ENCODE measurements at regions not wholly inside any gene's neighbourhood (a gene's known extent, or its start where the extent isn't known, plus 50 kb on each side); places are given as distances from the start of the nearest gene placed in this dataset.

DNA sequence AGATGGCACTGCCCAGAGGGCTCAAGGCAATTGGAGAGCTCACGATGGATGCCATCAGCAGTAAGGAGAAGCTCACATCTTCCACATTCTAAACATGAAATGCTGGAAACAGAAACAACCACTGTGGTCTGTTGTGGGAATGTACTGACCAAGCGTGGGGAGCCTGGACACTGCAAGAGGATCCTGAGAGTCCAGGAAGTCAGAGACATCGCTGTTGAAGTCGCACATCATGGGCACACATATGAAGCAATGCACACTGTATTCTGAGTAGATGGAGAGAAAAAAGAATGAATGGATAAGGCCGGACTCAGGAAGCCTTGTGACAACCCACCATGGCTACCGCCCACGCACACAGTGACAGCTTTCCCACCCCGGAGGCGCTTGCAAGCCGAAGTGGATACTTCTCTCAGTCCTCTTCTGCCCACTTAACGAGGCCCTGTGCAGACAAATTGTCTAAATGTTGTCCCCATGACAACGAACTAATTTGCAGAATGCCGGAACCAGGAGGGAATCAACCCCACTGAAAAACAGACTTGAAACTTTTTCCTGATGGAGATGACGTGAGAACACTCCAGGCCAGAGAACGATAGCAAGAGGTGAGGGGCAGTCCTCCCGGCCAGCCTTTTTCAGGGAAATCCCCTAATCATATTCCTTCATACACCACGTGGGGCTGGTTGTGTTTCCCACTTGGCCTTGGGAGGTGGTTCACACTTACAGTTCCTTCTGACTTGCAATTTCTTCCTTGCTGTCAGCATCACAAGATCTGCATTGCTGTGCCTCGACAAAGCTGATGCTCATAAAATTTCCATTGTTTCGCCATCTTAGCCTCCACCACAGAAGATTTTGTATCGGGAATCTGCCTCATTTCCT, 109.6 kb upstream of the SERP2 start:
- no peak overlapping the region for H3K4me3 ChIP-seq
- peaks cover 0 to 29% (median 5%) of the 10 kb centered on the region in 9 donors for H3K4me1 ChIP-seq
- H3K27me3 ChIP-seq = no peaks in the 10 kb centered on the region
- no peaks in the 10 kb centered on the region for H3K36me3 ChIP-seq
- no peaks in the 10 kb centered on the region for H3K9me3 ChIP-seq
- DNase-seq (no peak), ATAC-seq (peak in 2 of 8 donors; percentile 41 to 55)
- intact Hi-C loops (cut with DNase I) = no loop called here
- 80 to 81% methylated on average over 20 of the region's 20 CpGs for WGBS, 2 donors
- peak overlapping the region in 1 of 10 donors; percentile 28 for H3K27ac ChIP-seq
- TF ChIP-seq, protein P1, sequence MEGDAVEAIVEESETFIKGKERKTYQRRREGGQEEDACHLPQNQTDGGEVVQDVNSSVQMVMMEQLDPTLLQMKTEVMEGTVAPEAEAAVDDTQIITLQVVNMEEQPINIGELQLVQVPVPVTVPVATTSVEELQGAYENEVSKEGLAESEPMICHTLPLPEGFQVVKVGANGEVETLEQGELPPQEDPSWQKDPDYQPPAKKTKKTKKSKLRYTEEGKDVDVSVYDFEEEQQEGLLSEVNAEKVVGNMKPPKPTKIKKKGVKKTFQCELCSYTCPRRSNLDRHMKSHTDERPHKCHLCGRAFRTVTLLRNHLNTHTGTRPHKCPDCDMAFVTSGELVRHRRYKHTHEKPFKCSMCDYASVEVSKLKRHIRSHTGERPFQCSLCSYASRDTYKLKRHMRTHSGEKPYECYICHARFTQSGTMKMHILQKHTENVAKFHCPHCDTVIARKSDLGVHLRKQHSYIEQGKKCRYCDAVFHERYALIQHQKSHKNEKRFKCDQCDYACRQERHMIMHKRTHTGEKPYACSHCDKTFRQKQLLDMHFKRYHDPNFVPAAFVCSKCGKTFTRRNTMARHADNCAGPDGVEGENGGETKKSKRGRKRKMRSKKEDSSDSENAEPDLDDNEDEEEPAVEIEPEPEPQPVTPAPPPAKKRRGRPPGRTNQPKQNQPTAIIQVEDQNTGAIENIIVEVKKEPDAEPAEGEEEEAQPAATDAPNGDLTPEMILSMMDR (IDR thresholded peaks at IDR 0.05) = no peak

DNA sequence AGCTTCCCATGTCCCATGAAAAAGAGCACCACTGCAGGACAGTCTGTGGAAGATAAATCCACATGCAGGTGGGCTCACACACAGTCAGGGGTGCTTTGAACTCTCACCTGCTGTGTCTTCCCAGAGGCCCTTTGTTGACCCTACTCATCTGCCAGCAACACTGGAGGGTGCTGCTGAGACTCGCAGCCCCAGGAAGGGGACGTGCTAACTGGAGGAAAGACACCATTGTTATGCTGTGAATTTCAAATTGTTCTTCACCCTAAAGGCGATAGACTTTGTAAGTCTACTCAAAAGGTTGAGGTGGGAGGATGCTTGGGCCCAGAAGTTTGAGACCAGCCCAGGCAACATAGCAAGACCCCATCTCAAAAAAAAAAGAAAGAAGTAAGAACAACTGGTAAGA, 107.3 kb upstream of the SERP2 start:
- TF ChIP-seq, protein P1 (IDR thresholded peaks at IDR 0.05) = no peak
- no peaks in the 10 kb centered on the region for H3K27me3 ChIP-seq
- 91 to 95% methylated on average over 3 of the region's 3 CpGs for WGBS, 2 donors
- no peaks in the 10 kb centered on the region for H3K36me3 ChIP-seq
- no peak for DNase-seq
- intact Hi-C loops (cut with DNase I) = no loop called here
- H3K27ac ChIP-seq = no peak overlapping the region
- H3K4me3 ChIP-seq = no peak overlapping the region
- no peaks in the 10 kb centered on the region for H3K9me3 ChIP-seq
- ATAC-seq = no peak
- peaks cover 2 to 22% (median 12%) of the 10 kb centered on the region in 9 donors for H3K4me1 ChIP-seq

DNA sequence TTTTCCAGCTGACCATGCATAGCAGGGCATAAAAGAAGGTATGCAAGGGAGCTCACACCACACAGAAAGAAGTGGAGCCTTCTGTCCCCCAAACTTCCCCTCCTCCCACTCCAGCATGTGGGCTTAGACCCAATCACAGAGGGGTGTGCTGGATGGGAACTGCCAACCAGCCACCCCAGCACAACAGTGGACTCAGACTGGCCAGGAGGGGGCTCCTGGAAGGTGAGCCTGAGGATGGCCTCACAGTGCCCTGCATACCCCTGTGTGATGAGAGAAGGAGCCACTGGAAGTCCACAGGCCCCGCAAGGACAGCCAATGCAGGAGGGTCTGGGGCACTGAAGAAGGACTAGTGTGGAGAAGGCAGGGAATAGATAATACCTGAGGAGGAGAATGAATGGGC, 106.9 kb upstream of the SERP2 start:
- TF ChIP-seq, protein P1 (IDR thresholded peaks at IDR 0.05) = no peak
- Histone ChIP-seq H3K4me3 (no peak overlapping the region), H3K36me3 (no peaks in the 10 kb centered on the region), H3K9me3 (no peaks in the 10 kb centered on the region), H3K4me1 (peaks cover 2 to 25% (median 16%) of the 10 kb centered on the region in 9 donors), H3K27me3 (no peaks in the 10 kb centered on the region), H3K27ac (no peak overlapping the region)
- ATAC-seq (no peak), DNase-seq (no peak)
- intact Hi-C loops (cut with DNase I) = no loop called here
- 91 to 100% methylated on average over 1 of the region's 1 CpG for WGBS, 2 donors

DNA sequence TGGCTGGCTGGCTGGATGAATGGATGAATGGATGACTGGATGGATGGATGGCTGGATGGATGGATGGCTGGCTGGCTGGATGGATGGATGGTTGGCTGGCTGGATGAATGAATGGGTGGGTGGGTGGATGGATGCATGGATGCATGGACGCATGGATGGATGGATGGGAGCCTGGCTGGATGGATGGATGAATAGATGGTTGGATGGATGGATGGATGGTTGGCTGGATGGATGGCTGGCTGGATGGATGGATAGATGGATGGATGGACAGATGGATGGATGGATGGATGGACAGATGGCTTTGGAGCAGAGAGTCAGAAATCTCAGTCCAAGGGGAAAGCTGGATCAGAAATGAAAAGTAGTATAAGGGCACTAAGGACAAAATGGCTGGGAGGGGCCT, 106.4 kb upstream of the SERP2 start:
- Histone ChIP-seq H3K4me3 (no peak overlapping the region), H3K27me3 (no peaks in the 10 kb centered on the region), H3K36me3 (no peaks in the 10 kb centered on the region), H3K4me1 (peaks cover 6 to 30% (median 21%) of the 10 kb centered on the region in 9 donors), H3K27ac (no peak overlapping the region), H3K9me3 (no peaks in the 10 kb centered on the region)
- intact Hi-C loops (cut with DNase I) = no loop called here
- WGBS, 2 donors = 98 to 100% methylated on average over 1 of the region's 1 CpG
- ATAC-seq (no peak), DNase-seq (no peak)
- TF ChIP-seq, protein P1 (IDR thresholded peaks at IDR 0.05) = no peak
